ENCODE measurements at regions not wholly inside any gene's neighbourhood (a gene's known extent, or its start where the extent isn't known, plus 50 kb on each side); places are given as distances from the start of the nearest gene placed in this dataset.

- no peaks in the 10 kb centered on the region for H3K36me3 ChIP-seq (ENCODE audit: insufficient read depth, low read length, poor library complexity, severe bottlenecking)
- TF ChIP-seq, protein P1, sequence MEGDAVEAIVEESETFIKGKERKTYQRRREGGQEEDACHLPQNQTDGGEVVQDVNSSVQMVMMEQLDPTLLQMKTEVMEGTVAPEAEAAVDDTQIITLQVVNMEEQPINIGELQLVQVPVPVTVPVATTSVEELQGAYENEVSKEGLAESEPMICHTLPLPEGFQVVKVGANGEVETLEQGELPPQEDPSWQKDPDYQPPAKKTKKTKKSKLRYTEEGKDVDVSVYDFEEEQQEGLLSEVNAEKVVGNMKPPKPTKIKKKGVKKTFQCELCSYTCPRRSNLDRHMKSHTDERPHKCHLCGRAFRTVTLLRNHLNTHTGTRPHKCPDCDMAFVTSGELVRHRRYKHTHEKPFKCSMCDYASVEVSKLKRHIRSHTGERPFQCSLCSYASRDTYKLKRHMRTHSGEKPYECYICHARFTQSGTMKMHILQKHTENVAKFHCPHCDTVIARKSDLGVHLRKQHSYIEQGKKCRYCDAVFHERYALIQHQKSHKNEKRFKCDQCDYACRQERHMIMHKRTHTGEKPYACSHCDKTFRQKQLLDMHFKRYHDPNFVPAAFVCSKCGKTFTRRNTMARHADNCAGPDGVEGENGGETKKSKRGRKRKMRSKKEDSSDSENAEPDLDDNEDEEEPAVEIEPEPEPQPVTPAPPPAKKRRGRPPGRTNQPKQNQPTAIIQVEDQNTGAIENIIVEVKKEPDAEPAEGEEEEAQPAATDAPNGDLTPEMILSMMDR (conservative IDR thresholded peaks at IDR 0.05; ENCODE audit: low read depth, low read length) = no peak
- no peak for TF ChIP-seq EZH2 (IDR thresholded peaks at IDR 0.05; ENCODE audit: borderline replicate concordance, low read depth, low read length, poor library complexity, severe bottlenecking)
- H3K4me3 ChIP-seq (ENCODE audit: low read depth, low read length, poor library complexity, severe bottlenecking) = no peak overlapping the region
- no peak for DNase-seq (ENCODE audit: low spot score)
- intact Hi-C loops (cut with micrococcal nuclease; ENCODE audit: unreplicated experiment) = no loop called here
- ChIA-PET CTCF (no interaction called here), POLR2A (ENCODE audit: low non-redundant PET) (no interaction called here)
- H3K27ac ChIP-seq (ENCODE audit: low read depth, low read length, poor library complexity, severe bottlenecking) = no peak overlapping the region
- H3K4me1 ChIP-seq (ENCODE audit: insufficient read depth, low read length, poor library complexity, severe bottlenecking) = no peaks in the 10 kb centered on the region
- H3K27me3 ChIP-seq (replicated peaks; ENCODE audit: insufficient read depth, low read depth, low read length, poor library complexity) = no peaks in the 10 kb centered on the region
- BruUV-seq (replicated peaks) = no TSS peak
- no peaks in the 10 kb centered on the region for H3K9me3 ChIP-seq (ENCODE audit: low read depth, low read length, poor library complexity, severe bottlenecking)
Observed at GRCh38 chr3:99439892-99440291, 198.5 kb upstream of the COL8A1 start.

- no peak for DNase-seq (ENCODE audit: low spot score)
- no peaks in the 10 kb centered on the region for H3K4me1 ChIP-seq (ENCODE audit: insufficient read depth, low read length, poor library complexity, severe bottlenecking)
- no TSS peak for BruUV-seq (replicated peaks)
- no peak overlapping the region for H3K4me3 ChIP-seq (ENCODE audit: low read depth, low read length, poor library complexity, severe bottlenecking)
- intact Hi-C loops (cut with micrococcal nuclease; ENCODE audit: unreplicated experiment) = no loop called here
- H3K36me3 ChIP-seq (ENCODE audit: insufficient read depth, low read length, poor library complexity, severe bottlenecking) = no peaks in the 10 kb centered on the region
- no peaks in the 10 kb centered on the region for H3K9me3 ChIP-seq (ENCODE audit: low read depth, low read length, poor library complexity, severe bottlenecking)
- no peaks in the 10 kb centered on the region for H3K27me3 ChIP-seq (replicated peaks; ENCODE audit: insufficient read depth, low read depth, low read length, poor library complexity)
- no peak overlapping the region for H3K27ac ChIP-seq (ENCODE audit: low read depth, low read length, poor library complexity, severe bottlenecking)
- POLR2A ChIA-PET (ENCODE audit: low non-redundant PET) = no interaction called here
- CTCF ChIA-PET = no interaction called here
- no peak for TF ChIP-seq EZH2 (IDR thresholded peaks at IDR 0.05; ENCODE audit: borderline replicate concordance, low read depth, low read length, poor library complexity, severe bottlenecking)
- TF ChIP-seq, protein P1 (conservative IDR thresholded peaks at IDR 0.05; ENCODE audit: low read depth, low read length) = no peak
Observed at GRCh38 chr3:99434190-99434589, 204.2 kb upstream of the COL8A1 start.

DNA sequence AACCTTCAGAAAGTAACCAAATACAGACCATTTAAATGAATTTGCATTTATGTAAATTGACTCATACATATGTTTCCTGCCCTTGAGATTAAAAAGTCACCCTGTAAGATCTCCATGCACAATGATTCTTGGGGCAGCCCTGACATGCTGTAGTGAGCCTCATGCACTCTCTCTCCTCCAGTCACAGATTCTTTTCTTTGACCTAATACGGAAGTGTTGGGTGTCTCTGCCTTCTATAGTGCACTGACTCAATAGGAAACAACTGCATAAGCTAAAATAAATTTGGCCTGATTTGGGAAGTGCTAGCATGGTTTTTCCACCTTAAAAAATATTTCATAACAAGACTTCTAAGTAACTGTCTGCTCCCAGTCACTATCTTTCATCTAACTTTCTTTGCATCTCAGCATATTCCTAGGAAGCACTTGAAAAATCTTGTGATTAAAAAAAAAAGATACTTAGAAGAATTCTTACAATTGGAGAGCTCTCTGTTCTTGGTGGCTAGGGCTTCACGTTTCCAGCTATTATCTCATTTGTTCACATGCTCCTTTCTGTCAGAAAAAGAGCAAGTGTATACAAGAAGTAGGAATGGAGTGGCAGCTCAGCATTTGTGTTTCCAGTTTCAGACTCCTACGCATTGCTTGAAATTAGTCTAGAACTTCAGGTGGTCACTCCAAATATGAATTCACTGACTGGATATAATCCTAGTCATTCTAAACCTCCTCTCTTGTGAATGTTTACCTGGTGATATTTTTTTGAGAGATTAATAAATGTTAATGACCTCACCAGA is 207.9 kb upstream of the COL8A1 start:
- intact Hi-C loops (cut with micrococcal nuclease; ENCODE audit: unreplicated experiment) = no loop called here
- no peaks in the 10 kb centered on the region for H3K9me3 ChIP-seq (ENCODE audit: low read depth, low read length, poor library complexity, severe bottlenecking)
- no peaks in the 10 kb centered on the region for H3K27me3 ChIP-seq (replicated peaks; ENCODE audit: insufficient read depth, low read depth, low read length, poor library complexity)
- H3K4me1 ChIP-seq (ENCODE audit: insufficient read depth, low read length, poor library complexity, severe bottlenecking) = no peaks in the 10 kb centered on the region
- BruUV-seq (replicated peaks) = no TSS peak
- ChIA-PET POLR2A (ENCODE audit: low non-redundant PET) (no interaction called here), CTCF (no interaction called here)
- no peaks in the 10 kb centered on the region for H3K36me3 ChIP-seq (ENCODE audit: insufficient read depth, low read length, poor library complexity, severe bottlenecking)
- no peak overlapping the region for H3K4me3 ChIP-seq (ENCODE audit: low read depth, low read length, poor library complexity, severe bottlenecking)
- no peak for DNase-seq (ENCODE audit: low spot score)
- no peak overlapping the region for H3K27ac ChIP-seq (ENCODE audit: low read depth, low read length, poor library complexity, severe bottlenecking)
- TF ChIP-seq EZH2 (IDR thresholded peaks at IDR 0.05; ENCODE audit: borderline replicate concordance, low read depth, low read length, poor library complexity, severe bottlenecking) = no peak
- TF ChIP-seq, protein P1 (conservative IDR thresholded peaks at IDR 0.05; ENCODE audit: low read depth, low read length) = no peak
